ENCODE measurements at regions not wholly inside any gene's neighbourhood (a gene's known extent, or its start where the extent isn't known, plus 50 kb on each side); places are given as distances from the start of the nearest gene placed in this dataset.

- DNase-seq: no peak
Measured at GRCh38 chr4:181645489-181645888, 597.7 kb upstream of the TENM3 start.

- no peak for DNase-seq
Measured at GRCh38 chr4:181646864-181647263, 596.3 kb upstream of the TENM3 start.

GRCh38 chr4:181647396-181648147 lies 595.6 kb upstream of the TENM3 start:
- no peak for DNase-seq

GRCh38 chr4:181650033-181650825 lies 593.0 kb upstream of the TENM3 start:
- DNase-seq: no peak

GRCh38 chr4:181656748-181657147 lies 586.5 kb upstream of the TENM3 start:
- DNase-seq: no peak

GRCh38 chr4:181659202-181659601 lies 584.0 kb upstream of the TENM3 start:
- no peak for DNase-seq

- DNase-seq: peak in 1 of 2 experiments; percentile 73
Measured at GRCh38 chr4:181659876-181660275, 583.3 kb upstream of the TENM3 start.

GRCh38 chr4:181661090-181661489 lies 582.1 kb upstream of the TENM3 start:
- no peak for DNase-seq

GRCh38 chr4:181661923-181662322 lies 581.3 kb upstream of the TENM3 start:
- DNase-seq: no peak

GRCh38 chr4:181662383-181662782 lies 580.8 kb upstream of the TENM3 start:
- DNase-seq: no peak

- DNase-seq: peak in 1 of 2 experiments; percentile 1
Measured at GRCh38 chr4:181670506-181670905, 572.7 kb upstream of the TENM3 start.

GRCh38 chr4:181671672-181672071 lies 571.5 kb upstream of the TENM3 start:
- no peak for DNase-seq

GRCh38 chr4:181672751-181673150 lies 570.5 kb upstream of the TENM3 start:
- no peak for DNase-seq

GRCh38 chr4:181674315-181674875 lies 568.8 kb upstream of the TENM3 start:
- no peak for DNase-seq

- no peak for DNase-seq
Measured at GRCh38 chr4:181676546-181676945, 566.7 kb upstream of the TENM3 start.

GRCh38 chr4:181677201-181677600 lies 566.0 kb upstream of the TENM3 start:
- no peak for DNase-seq

- no peak for DNase-seq
Measured at GRCh38 chr4:181677621-181678020, 565.6 kb upstream of the TENM3 start.

- no peak for DNase-seq
Measured at GRCh38 chr4:181679754-181680153, 563.4 kb upstream of the TENM3 start.

GRCh38 chr4:181682367-181683047 lies 560.7 kb upstream of the TENM3 start:
- no peak for DNase-seq

- no peak for DNase-seq
Measured at GRCh38 chr4:181684310-181684709, 558.9 kb upstream of the TENM3 start.

- no peak for DNase-seq
Measured at GRCh38 chr4:181685461-181685860, 557.7 kb upstream of the TENM3 start.

GRCh38 chr4:181685911-181686310 lies 557.3 kb upstream of the TENM3 start:
- DNase-seq: no peak

- no peak for DNase-seq
Measured at GRCh38 chr4:181687116-181687515, 556.1 kb upstream of the TENM3 start.

Data from NCI-H2081 (cell line).